ENCODE measurements at regions not wholly inside any gene's neighbourhood (a gene's known extent, or its start where the extent isn't known, plus 50 kb on each side); places are given as distances from the start of the nearest gene placed in this dataset.

DNA sequence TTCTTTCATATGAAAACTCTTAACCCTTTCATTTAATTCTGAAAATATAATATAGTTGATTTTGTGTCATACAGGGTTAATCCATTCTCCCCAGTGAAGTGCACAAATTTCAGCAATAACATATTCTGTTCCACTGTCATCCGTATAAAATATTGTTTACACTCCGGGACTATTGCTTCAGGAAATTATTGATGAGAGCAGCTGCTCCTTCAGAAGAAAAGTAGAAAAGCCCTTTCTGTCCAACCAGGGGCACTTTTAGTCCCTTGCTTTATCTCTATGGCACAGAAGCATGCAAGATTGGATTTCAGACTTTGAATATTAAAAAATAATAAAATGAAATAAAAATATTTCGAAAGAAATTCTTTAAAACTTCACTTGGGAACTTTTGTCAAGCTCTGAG, 535.7 kb upstream of the SLC39A10 start:
- TF ChIP-seq EP300 (IDR thresholded peaks at IDR 0.05; ENCODE audit: borderline replicate concordance) (no peak), CEBPB (IDR thresholded peaks at IDR 0.05) (no peak), YY1 (IDR thresholded peaks at IDR 0.05; ENCODE audit: low read depth) (no peak), TAF1 (IDR thresholded peaks at IDR 0.05; ENCODE audit: low read depth) (no peak)
- TF ChIP-seq, protein P1, sequence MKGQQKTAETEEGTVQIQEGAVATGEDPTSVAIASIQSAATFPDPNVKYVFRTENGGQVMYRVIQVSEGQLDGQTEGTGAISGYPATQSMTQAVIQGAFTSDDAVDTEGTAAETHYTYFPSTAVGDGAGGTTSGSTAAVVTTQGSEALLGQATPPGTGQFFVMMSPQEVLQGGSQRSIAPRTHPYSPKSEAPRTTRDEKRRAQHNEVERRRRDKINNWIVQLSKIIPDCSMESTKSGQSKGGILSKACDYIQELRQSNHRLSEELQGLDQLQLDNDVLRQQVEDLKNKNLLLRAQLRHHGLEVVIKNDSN (IDR thresholded peaks at IDR 0.05) = no peak
- TF ChIP-seq, protein P2, sequence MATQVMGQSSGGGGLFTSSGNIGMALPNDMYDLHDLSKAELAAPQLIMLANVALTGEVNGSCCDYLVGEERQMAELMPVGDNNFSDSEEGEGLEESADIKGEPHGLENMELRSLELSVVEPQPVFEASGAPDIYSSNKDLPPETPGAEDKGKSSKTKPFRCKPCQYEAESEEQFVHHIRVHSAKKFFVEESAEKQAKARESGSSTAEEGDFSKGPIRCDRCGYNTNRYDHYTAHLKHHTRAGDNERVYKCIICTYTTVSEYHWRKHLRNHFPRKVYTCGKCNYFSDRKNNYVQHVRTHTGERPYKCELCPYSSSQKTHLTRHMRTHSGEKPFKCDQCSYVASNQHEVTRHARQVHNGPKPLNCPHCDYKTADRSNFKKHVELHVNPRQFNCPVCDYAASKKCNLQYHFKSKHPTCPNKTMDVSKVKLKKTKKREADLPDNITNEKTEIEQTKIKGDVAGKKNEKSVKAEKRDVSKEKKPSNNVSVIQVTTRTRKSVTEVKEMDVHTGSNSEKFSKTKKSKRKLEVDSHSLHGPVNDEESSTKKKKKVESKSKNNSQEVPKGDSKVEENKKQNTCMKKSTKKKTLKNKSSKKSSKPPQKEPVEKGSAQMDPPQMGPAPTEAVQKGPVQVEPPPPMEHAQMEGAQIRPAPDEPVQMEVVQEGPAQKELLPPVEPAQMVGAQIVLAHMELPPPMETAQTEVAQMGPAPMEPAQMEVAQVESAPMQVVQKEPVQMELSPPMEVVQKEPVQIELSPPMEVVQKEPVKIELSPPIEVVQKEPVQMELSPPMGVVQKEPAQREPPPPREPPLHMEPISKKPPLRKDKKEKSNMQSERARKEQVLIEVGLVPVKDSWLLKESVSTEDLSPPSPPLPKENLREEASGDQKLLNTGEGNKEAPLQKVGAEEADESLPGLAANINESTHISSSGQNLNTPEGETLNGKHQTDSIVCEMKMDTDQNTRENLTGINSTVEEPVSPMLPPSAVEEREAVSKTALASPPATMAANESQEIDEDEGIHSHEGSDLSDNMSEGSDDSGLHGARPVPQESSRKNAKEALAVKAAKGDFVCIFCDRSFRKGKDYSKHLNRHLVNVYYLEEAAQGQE (IDR thresholded peaks at IDR 0.05; ENCODE audit: low read depth) = no peak
